ENCODE measurements at regions not wholly inside any gene's neighbourhood (a gene's known extent, or its start where the extent isn't known, plus 50 kb on each side); places are given as distances from the start of the nearest gene placed in this dataset.

DNA sequence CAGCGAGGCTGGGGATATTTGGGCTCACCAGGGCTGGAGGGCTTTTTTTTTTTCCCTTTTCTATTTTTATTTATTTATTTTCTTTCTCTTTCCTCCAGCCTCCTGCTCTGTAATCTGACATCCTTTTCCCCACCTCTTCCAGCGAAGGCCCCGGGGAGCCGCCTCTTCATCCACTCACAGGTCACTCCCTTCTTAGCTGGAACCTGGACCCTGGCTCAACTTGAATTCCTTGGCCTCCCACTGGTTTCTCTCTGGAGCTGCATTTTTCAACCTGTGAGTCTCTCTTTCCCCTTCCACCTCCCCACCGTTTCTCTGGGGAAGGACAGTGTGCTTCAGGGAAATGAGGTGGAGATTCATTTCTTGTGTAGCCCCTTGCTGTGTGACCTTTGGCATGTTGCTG, 82.0 kb downstream of the MRM1 start:
- no peak overlapping the region for H3K4me3 ChIP-seq (ENCODE audit: low read depth, low read length)
- TF ChIP-seq, protein P1, sequence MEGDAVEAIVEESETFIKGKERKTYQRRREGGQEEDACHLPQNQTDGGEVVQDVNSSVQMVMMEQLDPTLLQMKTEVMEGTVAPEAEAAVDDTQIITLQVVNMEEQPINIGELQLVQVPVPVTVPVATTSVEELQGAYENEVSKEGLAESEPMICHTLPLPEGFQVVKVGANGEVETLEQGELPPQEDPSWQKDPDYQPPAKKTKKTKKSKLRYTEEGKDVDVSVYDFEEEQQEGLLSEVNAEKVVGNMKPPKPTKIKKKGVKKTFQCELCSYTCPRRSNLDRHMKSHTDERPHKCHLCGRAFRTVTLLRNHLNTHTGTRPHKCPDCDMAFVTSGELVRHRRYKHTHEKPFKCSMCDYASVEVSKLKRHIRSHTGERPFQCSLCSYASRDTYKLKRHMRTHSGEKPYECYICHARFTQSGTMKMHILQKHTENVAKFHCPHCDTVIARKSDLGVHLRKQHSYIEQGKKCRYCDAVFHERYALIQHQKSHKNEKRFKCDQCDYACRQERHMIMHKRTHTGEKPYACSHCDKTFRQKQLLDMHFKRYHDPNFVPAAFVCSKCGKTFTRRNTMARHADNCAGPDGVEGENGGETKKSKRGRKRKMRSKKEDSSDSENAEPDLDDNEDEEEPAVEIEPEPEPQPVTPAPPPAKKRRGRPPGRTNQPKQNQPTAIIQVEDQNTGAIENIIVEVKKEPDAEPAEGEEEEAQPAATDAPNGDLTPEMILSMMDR (IDR thresholded peaks at IDR 0.05; ENCODE audit: insufficient read depth, low read depth, low read length): no peak
- no peaks in the 10 kb centered on the region for H3K36me3 ChIP-seq (ENCODE audit: control insufficient read depth, insufficient read depth, low read length)
- ChIA-PET POLR2A (no interaction called here), CTCF (interaction anchor here (1.2 kb wide), 1 partner anchor 33 kb away, joined by 4 read pairs; no protein-coding TSS in a partner anchor)
- peaks cover 2% of the 10 kb centered on the region; the same call in 1 of the 2 replicates for H3K27me3 ChIP-seq (ENCODE audit: control insufficient read depth, insufficient read depth, low read length)
- DNase-seq (ENCODE audit: low read depth): no peak

DNA sequence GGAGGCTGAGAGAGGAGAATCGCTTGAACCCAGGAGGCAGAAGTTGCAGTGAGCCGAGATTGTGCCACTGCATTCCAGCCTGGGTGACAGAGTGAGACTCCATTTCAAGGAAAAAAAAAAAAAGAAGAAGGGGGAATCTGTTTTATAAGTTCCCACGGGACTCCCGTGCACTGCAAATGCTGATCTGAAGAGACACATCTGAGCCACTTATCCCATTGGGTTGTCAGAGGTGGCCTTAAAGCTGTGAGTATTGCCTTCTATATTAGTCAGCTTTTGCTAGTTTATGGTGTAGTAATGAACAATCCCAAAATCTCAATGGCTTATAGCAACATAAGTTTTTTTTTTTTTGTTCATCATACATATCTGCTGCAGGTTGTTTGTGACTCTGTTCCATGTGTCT, 82.8 kb downstream of the MRM1 start:
- H3K4me3 ChIP-seq (ENCODE audit: low read depth, low read length): no peak overlapping the region
- no peak for DNase-seq (ENCODE audit: low read depth)
- peaks cover 2% of the 10 kb centered on the region for H3K27me3 ChIP-seq (ENCODE audit: control insufficient read depth, insufficient read depth, low read length)
- POLR2A ChIA-PET: no interaction called here
- CTCF ChIA-PET: interaction anchor here (1.0 to 1.2 kb wide), 2 partner anchors 32 to 55 kb away, joined by 4 to 5 read pairs; no protein-coding TSS in a partner anchor
- TF ChIP-seq, protein P1 (IDR thresholded peaks at IDR 0.05; ENCODE audit: insufficient read depth, low read depth, low read length): no peak
- no peaks in the 10 kb centered on the region for H3K36me3 ChIP-seq (ENCODE audit: control insufficient read depth, insufficient read depth, low read length)

DNA sequence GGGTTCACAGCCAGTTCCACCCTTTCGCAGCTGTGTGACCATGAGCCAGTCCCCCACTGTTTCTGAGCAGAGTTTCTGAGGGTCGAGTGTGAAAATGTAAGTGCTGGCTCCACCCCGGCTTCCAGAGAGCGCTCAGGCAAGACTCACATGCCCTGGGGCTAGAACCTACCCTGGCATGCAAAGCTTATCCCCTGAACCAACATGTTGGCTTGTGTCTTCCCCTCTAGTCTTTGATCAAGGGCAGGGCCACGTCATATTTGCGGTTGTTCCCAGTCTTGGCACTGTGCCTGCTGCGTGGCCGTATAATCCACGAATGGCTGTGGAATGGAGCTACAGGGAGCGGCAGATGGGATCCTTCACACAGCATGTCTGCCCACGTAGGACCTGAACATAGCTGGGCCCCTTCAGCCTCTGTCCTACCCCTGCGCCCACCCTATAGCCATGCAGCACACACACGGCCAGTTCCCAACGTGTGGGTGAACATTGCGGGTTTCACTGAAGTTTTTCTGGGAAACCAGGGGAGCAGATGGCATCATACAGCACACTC, 84.8 kb downstream of the MRM1 start:
- DNase-seq (ENCODE audit: low read depth): no peak
- CTCF ChIA-PET: no interaction called here
- POLR2A ChIA-PET: no interaction called here
- Histone ChIP-seq H3K27me3 (ENCODE audit: control insufficient read depth, insufficient read depth, low read length) (peaks cover 2% of the 10 kb centered on the region), H3K4me3 (ENCODE audit: low read depth, low read length) (no peak overlapping the region), H3K36me3 (ENCODE audit: control insufficient read depth, insufficient read depth, low read length) (no peaks in the 10 kb centered on the region)
- TF ChIP-seq, protein P1 (IDR thresholded peaks at IDR 0.05; ENCODE audit: insufficient read depth, low read depth, low read length): no peak

DNA sequence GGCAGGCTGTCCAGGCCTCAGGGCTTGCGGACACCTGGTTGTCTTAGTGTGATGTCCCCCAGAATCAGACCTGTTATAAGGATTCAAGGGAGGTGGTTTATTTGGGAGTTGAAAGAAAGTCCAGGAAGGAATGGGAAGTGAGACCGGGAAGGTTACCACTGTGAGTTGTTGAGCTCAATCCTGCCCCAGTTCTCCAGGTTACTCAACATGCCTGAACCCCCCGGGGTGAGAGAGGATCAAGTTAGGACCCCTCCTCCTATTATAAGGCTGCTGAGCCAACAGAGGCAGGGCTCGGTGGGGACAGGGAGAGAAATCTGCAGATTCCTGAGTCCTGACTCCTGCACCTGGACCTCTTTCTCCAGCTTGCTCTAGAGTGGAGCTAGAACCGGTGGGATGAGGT, 86.4 kb downstream of the MRM1 start:
- CTCF ChIA-PET: no interaction called here
- Histone ChIP-seq H3K27me3 (ENCODE audit: control insufficient read depth, insufficient read depth, low read length) (peaks cover 2% of the 10 kb centered on the region), H3K4me3 (ENCODE audit: low read depth, low read length) (no peak overlapping the region), H3K36me3 (ENCODE audit: control insufficient read depth, insufficient read depth, low read length) (no peaks in the 10 kb centered on the region)
- POLR2A ChIA-PET: no interaction called here
- DNase-seq (ENCODE audit: low read depth): no peak
- TF ChIP-seq, protein P1 (IDR thresholded peaks at IDR 0.05; ENCODE audit: insufficient read depth, low read depth, low read length): no peak

DNA sequence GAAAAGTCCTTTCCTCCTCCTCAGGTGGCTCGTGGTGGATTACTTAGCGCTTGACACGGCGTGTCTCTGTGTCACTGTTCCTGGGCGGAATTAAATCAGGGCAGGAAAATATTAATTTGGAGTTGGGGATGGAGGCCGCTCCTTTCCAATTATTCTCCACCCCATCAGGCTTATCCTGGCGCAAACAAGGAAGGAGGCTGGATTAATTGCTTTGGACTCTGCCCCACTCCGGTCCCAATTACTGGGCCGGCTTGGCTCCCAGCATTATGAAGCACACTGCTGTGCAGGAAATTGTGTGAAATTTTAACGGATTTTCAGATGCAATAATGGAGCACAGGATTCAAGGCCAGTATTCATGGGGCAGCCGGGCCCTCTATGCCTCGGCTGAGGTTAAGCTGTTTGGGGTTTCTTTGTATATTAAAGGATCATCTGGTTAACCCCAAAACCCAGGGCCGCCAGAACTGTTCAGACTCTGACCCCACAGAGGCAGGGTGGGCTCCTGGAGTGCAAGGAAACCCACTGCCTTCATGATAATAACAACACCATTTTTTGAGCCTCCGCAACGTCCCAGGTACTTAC, 87.8 kb downstream of the MRM1 start:
- no peak overlapping the region for H3K4me3 ChIP-seq (ENCODE audit: low read depth, low read length)
- ChIA-PET POLR2A (no interaction called here), CTCF (no interaction called here)
- DNase-seq (ENCODE audit: low read depth): no peak
- TF ChIP-seq, protein P1 (IDR thresholded peaks at IDR 0.05; ENCODE audit: insufficient read depth, low read depth, low read length): no peak
- no peaks in the 10 kb centered on the region for H3K36me3 ChIP-seq (ENCODE audit: control insufficient read depth, insufficient read depth, low read length)
- H3K27me3 ChIP-seq (ENCODE audit: control insufficient read depth, insufficient read depth, low read length): peaks cover 2% of the 10 kb centered on the region

All from BJ (cell line).